GM12872 (cell line): ENCODE measurements at regions not wholly inside any gene's neighbourhood (a gene's known extent, or its start where the extent isn't known, plus 50 kb on each side); places are given as distances from the start of the nearest gene placed in this dataset.

Source experiments
- CTCF ChIP-seq: IDR thresholded peaks from 3 replicates; pipeline ENCODE4 v1.5.1; 2011; ENCODE audit warnings: low read depth, mild to moderate bottlenecking, low read length, moderate library complexity; ENCODE audit not compliant: insufficient read depth

- no peak for TF ChIP-seq CTCF
Observed at GRCh38 chr2:54047091-54047490, 68.3 kb upstream of the ACYP2 start.

- no peak for TF ChIP-seq CTCF
Observed at GRCh38 chr2:54042897-54043620, 72.3 kb upstream of the PSME4 start.

GRCh38 chr2:54042341-54042740 is 71.5 kb upstream of the PSME4 start:
- TF ChIP-seq CTCF = no peak

GRCh38 chr2:54041135-54041534 is 70.3 kb upstream of the PSME4 start:
- no peak for TF ChIP-seq CTCF

GRCh38 chr2:54040685-54041084 is 69.9 kb upstream of the PSME4 start:
- TF ChIP-seq CTCF = no peak

- TF ChIP-seq CTCF = no peak
Observed at GRCh38 chr2:54040250-54040649, 69.5 kb upstream of the PSME4 start.

GRCh38 chr2:54038835-54039234 is 68.0 kb upstream of the PSME4 start:
- no peak for TF ChIP-seq CTCF
